IMR-90 (cell line): ENCODE measurements at regions not wholly inside any gene's neighbourhood (a gene's known extent, or its start where the extent isn't known, plus 50 kb on each side); places are given as distances from the start of the nearest gene placed in this dataset.

ENCODE experiments used
- ATAC-seq: fragments of 200-7000 bp; cut with Tn5 transposase; 2 replicates; pipeline ENCODE4 v1.9.1; 2020; ENCODE audit warnings: low read depth, mild to moderate bottlenecking, moderate library complexity
- BruUV-seq: library from RNA; stranded (reverse); fragments of 400-500 nt; replicated peaks from 2 replicates; lab custom pipeline; 2021; lab: Mats Ljungman, UMichigan
- CTCF ChIA-PET: fragments of 300-600 bp; formaldehyde crosslinking; extraction: SDS; loops from one replicate; lab custom pipeline; 2021; ENCODE audit warnings: antibody characterized with exemption; lab: Yijun Ruan, JAX
- POLR2A ChIA-PET: fragments of 300-600 bp; sonication (Branson Sonifier 250); formaldehyde crosslinking; loops from one replicate; lab custom pipeline; 2022; ENCODE audit warnings: antibody characterized with exemption; ENCODE audit not compliant: unreplicated experiment; lab: Charles Lee
- DNase-seq: peaks from one replicate; pipeline ENCODE4 v3.0.0; 2013
- H2AFZ ChIP-seq: replicated peaks from 2 replicates; pipeline ENCODE3; 2013; ENCODE audit warnings: low read length, mild to moderate bottlenecking; ENCODE audit not compliant: poor library complexity
- H2AK5ac ChIP-seq: 2 replicates; pipeline ENCODE4 v1.6.1; 2013; ENCODE audit warnings: low read depth, low read length, inconsistent platforms
- H2AK9ac ChIP-seq: replicated peaks from 2 replicates; pipeline ENCODE3; 2013; ENCODE audit warnings: mild to moderate bottlenecking, low read depth, low read length, moderate library complexity; ENCODE audit not compliant: poor library complexity
- H2BK120ac ChIP-seq: 2 replicates; pipeline ENCODE4 v1.6.1; 2013; ENCODE audit warnings: low read depth, low read length, inconsistent platforms
- H2BK15ac ChIP-seq: 3 replicates; pipeline ENCODE4 v1.6.1; 2013; ENCODE audit warnings: low read depth, low read length, inconsistent platforms
- H2BK20ac ChIP-seq: 2 replicates; pipeline ENCODE4 v1.6.1; 2013; ENCODE audit warnings: low read depth, mild to moderate bottlenecking, inconsistent platforms, low read length, moderate library complexity
- H2BK5ac ChIP-seq: 2 replicates; pipeline ENCODE4 v1.6.1; 2013; ENCODE audit warnings: mild to moderate bottlenecking, low read depth, low read length, inconsistent platforms; ENCODE audit not compliant: poor library complexity, severe bottlenecking
- H3K14ac ChIP-seq: replicated peaks from 2 replicates; pipeline ENCODE4 v1.6.1; 2013; ENCODE audit warnings: low read depth, low read length, inconsistent platforms
- H3K18ac ChIP-seq: 2 replicates; pipeline ENCODE4 v1.6.1; 2013; ENCODE audit warnings: low read depth, low read length, control low read depth
- H3K23ac ChIP-seq: 2 replicates; pipeline ENCODE4 v1.6.1; 2013; ENCODE audit warnings: low read depth, low read length, inconsistent platforms
- H3K27ac ChIP-seq: 2 replicates; pipeline ENCODE4 v1.5.1; 2013; ENCODE audit warnings: mild to moderate bottlenecking, control low read depth, low read length; ENCODE audit not compliant: insufficient read depth
- H3K27me3 ChIP-seq: 2 replicates; pipeline ENCODE4 v1.6.1; 2013; ENCODE audit warnings: low read length; ENCODE audit not compliant: control insufficient read depth, insufficient read depth
- H3K36me3 ChIP-seq: 2 replicates; pipeline ENCODE4 v1.6.1; 2013; ENCODE audit warnings: low read length, mixed read lengths; ENCODE audit not compliant: control insufficient read depth, insufficient read depth
- H3K4ac ChIP-seq: 2 replicates; pipeline ENCODE4 v1.6.1; 2013; ENCODE audit warnings: low read depth, low read length, inconsistent platforms
- H3K4me1 ChIP-seq: 2 replicates; pipeline ENCODE4 v1.6.1; 2013; ENCODE audit warnings: low read length, mixed read lengths; ENCODE audit not compliant: control insufficient read depth, insufficient read depth
- H3K4me2 ChIP-seq: 2 replicates; pipeline ENCODE4 v1.6.1; 2013; ENCODE audit warnings: low read depth, mild to moderate bottlenecking, control low read depth, low read length, moderate library complexity
- H3K4me3 ChIP-seq: 2 replicates; pipeline ENCODE4 v1.5.1; 2013; ENCODE audit warnings: low read depth, mild to moderate bottlenecking, control low read depth, low read length, moderate library complexity; ENCODE audit not compliant: insufficient read depth
- H3K56ac ChIP-seq: 2 replicates; pipeline ENCODE4 v1.6.1; 2013; ENCODE audit warnings: low read length, inconsistent platforms; ENCODE audit not compliant: insufficient read depth; ENCODE audit errors: extremely low read depth
- H3K79me1 ChIP-seq, 2 experiments: 2 replicates each; pipeline ENCODE4 v1.6.1; 2013; ENCODE audit warnings: low read length in 2 of 2, inconsistent platforms in 1 of 2, low read depth in 1 of 2
- H3K9ac ChIP-seq: 2 replicates; pipeline ENCODE4 v1.6.1; 2013; ENCODE audit warnings: low read depth, low read length, control low read depth
- H3K9me1 ChIP-seq: 2 replicates; pipeline ENCODE4 v1.6.1; 2013; ENCODE audit warnings: low read length, inconsistent platforms; ENCODE audit not compliant: insufficient read depth
- H3K9me3 ChIP-seq: 2 replicates; pipeline ENCODE4 v1.6.1; 2013; ENCODE audit warnings: low read length; ENCODE audit not compliant: control insufficient read depth, insufficient read depth
- H4K20me1 ChIP-seq: 2 replicates; pipeline ENCODE4 v1.6.1; 2013; ENCODE audit warnings: low read length, inconsistent platforms; ENCODE audit not compliant: insufficient read depth
- H4K5ac ChIP-seq: 2 replicates; pipeline ENCODE4 v1.6.1; 2013; ENCODE audit warnings: mild to moderate bottlenecking, low read depth, low read length, control low read depth
- H4K8ac ChIP-seq, 2 experiments: 2 replicates each; pipeline ENCODE4 v1.6.1; 2013; ENCODE audit warnings: low read depth in 2 of 2, low read length in 2 of 2, control low read depth in 1 of 2, inconsistent platforms in 1 of 2
- H4K91ac ChIP-seq: 2 replicates; pipeline ENCODE4 v1.6.1; 2013; ENCODE audit warnings: low read depth, low read length, inconsistent platforms; ENCODE audit not compliant: insufficient read depth
- CEBPB ChIP-seq: IDR thresholded peaks from 2 replicates; pipeline ENCODE4 v1.6.1; 2012; ENCODE audit warnings: low read depth, low read length, improper control_type of control experiment
- MXI1 ChIP-seq: IDR thresholded peaks from 2 replicates; pipeline ENCODE4 v1.6.1; 2012; ENCODE audit warnings: low read depth, mild to moderate bottlenecking, low read length, moderate library complexity, borderline replicate concordance
- WGBS, 2 experiments: methylation state at CpG; one replicate each; pipeline versions ENCODE4 v1.1.5 to v1.1.7; 2013; ENCODE audit warnings: missing lambda C conversion rate in 2 of 2; ENCODE audit not compliant: insufficient read length in 1 of 2; ENCODE audit errors: extremely low coverage in 2 of 2; 5-methylcytosine and 5-hydroxymethylcytosine counted together
- dilution Hi-C: fragments of 300-500 bp; cut with HindIII; formaldehyde crosslinking; loops from one replicate; pipeline ENCODE4 v1.14.3; 2018; ENCODE audit warnings: low sequenced_read_pairs; ENCODE audit not compliant: unreplicated experiment
- in situ Hi-C: fragments of 300-500 bp; cut with MboI; formaldehyde crosslinking; loops from 3 replicates; pipeline ENCODE4 v1.14.3; 2019; ENCODE audit warnings: low sequenced_read_pairs, inconsistent platforms, mixed read lengths
- intact Hi-C: fragments of 100-400 bp; cut with micrococcal nuclease; formaldehyde crosslinking; loops from 2 replicates; pipeline ENCODE4 v1.10.0; 2022

DNA sequence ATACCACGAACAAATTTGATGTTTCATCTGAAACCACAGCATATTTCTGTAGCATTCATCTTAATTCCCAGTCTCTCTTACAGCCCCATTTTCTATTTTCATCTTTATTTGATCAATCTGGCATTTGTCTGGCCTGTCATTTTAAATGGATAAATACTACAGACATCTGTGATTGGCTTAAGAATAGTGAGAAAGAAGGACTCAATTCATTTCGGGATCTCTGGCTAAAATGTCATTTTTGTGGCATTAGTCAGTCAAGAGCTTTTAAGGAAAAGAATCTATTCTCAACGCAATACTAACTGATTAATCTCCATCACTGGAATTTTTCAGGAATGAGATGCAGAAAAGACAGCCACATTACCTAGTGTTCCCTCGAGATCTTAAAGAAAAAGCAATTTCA is 585.9 kb downstream of the IRS1 start:
- H3K79me1 ChIP-seq: peaks cover 3 to 13% of the 10 kb centered on the region in 2 experiments; a peak in 2 of 4 replicates
- dilution Hi-C loops: no loop called here
- peaks cover 10% of the 10 kb centered on the region for H3K4me1 ChIP-seq
- H3K18ac ChIP-seq: peak overlapping the region; percentile 97
- no peak overlapping the region for H2BK15ac ChIP-seq
- no peaks in the 10 kb centered on the region for H3K27me3 ChIP-seq
- H2BK120ac ChIP-seq: peak overlapping the region; percentile 86
- H3K9me1 ChIP-seq: no peaks in the 10 kb centered on the region
- H3K14ac ChIP-seq: no peak overlapping the region; the same call in 1 of the 2 replicates
- H3K4me2 ChIP-seq: peak overlapping the region; percentile 69; the same call in 1 of the 2 replicates
- peak overlapping the region; percentile 96 for H2BK5ac ChIP-seq
- no peak overlapping the region for H2AK9ac ChIP-seq
- H4K20me1 ChIP-seq: no peaks in the 10 kb centered on the region
- H4K8ac ChIP-seq: peak overlapping the region; percentile 52 to 77; a peak in 1 of 4 replicates
- peak overlapping the region; percentile 95; the same call in 1 of the 2 replicates for H4K5ac ChIP-seq
- ChIA-PET CTCF (interaction anchor here (0.5 to 1.1 kb wide), 3 partner anchors 21 to 589 kb away, joined by 3 read pairs; no protein-coding TSS in a partner anchor), POLR2A (no interaction called here)
- no peaks in the 10 kb centered on the region for H3K36me3 ChIP-seq
- no peak overlapping the region; the same call in 1 of the 2 replicates for H3K23ac ChIP-seq
- peak overlapping the region; percentile 27; the same call in 1 of the 2 replicates for H3K4ac ChIP-seq
- peak overlapping the region; percentile 84 for H3K56ac ChIP-seq
- in situ Hi-C loops: no loop called here
- H4K91ac ChIP-seq: no peak overlapping the region
- peak; percentile 88 for DNase-seq
- H3K9ac ChIP-seq: no peak overlapping the region; the same call in 1 of the 2 replicates
- no peak for TF ChIP-seq MXI1
- peak; percentile 48; the same call in 1 of the 2 replicates for TF ChIP-seq CEBPB
- no peaks in the 10 kb centered on the region for H3K9me3 ChIP-seq
- WGBS, 2 experiments: no CpG with 5 or more reads among the region's 4 CpGs
- peak; percentile 65 for ATAC-seq
- no peak overlapping the region for H2AFZ ChIP-seq
- no TSS peak for BruUV-seq
- H3K4me3 ChIP-seq: no peak overlapping the region
- H3K27ac ChIP-seq: peak overlapping the region; percentile 18; the same call in 1 of the 2 replicates
- intact Hi-C loops: loop anchor here (5.0 to 10.0 kb wide), 2 partner anchors 211 to 264 kb away; no protein-coding TSS in a partner anchor
- H2BK20ac ChIP-seq: peak overlapping the region; percentile 93; the same call in 1 of the 2 replicates
- no peak overlapping the region for H2AK5ac ChIP-seq
